CD4-positive, alpha-beta T cell (primary cell): ENCODE measurements at regions not wholly inside any gene's neighbourhood (a gene's known extent, or its start where the extent isn't known, plus 50 kb on each side); places are given as distances from the start of the nearest gene placed in this dataset.

Source experiments
- ATAC-seq: fragments of 200-7000 bp; cut with Tn5 transposase; one replicate; pipeline ENCODE4 v1.10.0; 2022; ENCODE audit warnings: mild to moderate bottlenecking; ENCODE audit not compliant: poor library complexity
- CTCF ChIA-PET: fragments of 350-600 bp; sonication (Branson Sonifier 250); formaldehyde crosslinking; loops from one replicate; lab custom pipeline; 2021; ENCODE audit warnings: antibody characterized with exemption, inconsistent platforms; lab: Charles Lee
- POLR2A ChIA-PET: fragments of 350-600 bp; sonication (Branson Sonifier 250); formaldehyde crosslinking; loops from one replicate; lab custom pipeline; 2021; ENCODE audit warnings: antibody characterized with exemption, inconsistent platforms; lab: Charles Lee
- DNase-seq, 14 experiments: peaks; one replicate each; pipeline ENCODE4 v3.0.0-alpha.2; 2013 to 2020; ENCODE audit warnings: mixed read lengths in 2 of 14
- H3K27ac ChIP-seq, 2 donors: one replicate each; pipeline versions ENCODE4 v1.5.1 to v1.7.0; 2013; ENCODE audit warnings: low read length in 2 of 2, low read depth in 1 of 2, mild to moderate bottlenecking in 1 of 2
- H3K27me3 ChIP-seq, 2 experiments: 1 replicate in 1 of 2; 2 replicates in 1 of 2; pipeline versions ENCODE4 v1.6.1 to v1.7.0; 2013; ENCODE audit warnings: low read length in 2 of 2, control low read depth in 1 of 2, mild to moderate bottlenecking in 1 of 2, moderate library complexity in 1 of 2; ENCODE audit not compliant: insufficient read depth in 2 of 2, control insufficient read depth in 1 of 2
- H3K36me3 ChIP-seq: one replicate; pipeline ENCODE4 v1.6.1; 2013; ENCODE audit warnings: low read length, control low read depth; ENCODE audit not compliant: insufficient read depth
- H3K4me1 ChIP-seq: one replicate; pipeline ENCODE4 v1.6.1; 2013; ENCODE audit warnings: low read length, control low read depth; ENCODE audit not compliant: insufficient read depth
- H3K4me3 ChIP-seq: one replicate; pipeline ENCODE4 v1.5.1; 2013; ENCODE audit warnings: mild to moderate bottlenecking, low read length, moderate library complexity
- H3K9me3 ChIP-seq, 2 experiments: 1 replicate in 1 of 2; 2 replicates in 1 of 2; pipeline versions ENCODE4 v1.6.1 to v1.7.0; 2013; ENCODE audit warnings: low read length in 2 of 2, mild to moderate bottlenecking in 2 of 2, control low read depth in 1 of 2, moderate library complexity in 1 of 2; ENCODE audit not compliant: control insufficient read depth in 1 of 2, insufficient read depth in 1 of 2
- H3K27ac Mint-ChIP-seq: one replicate; pipeline ENCODE4 v1.8.0; 2020; ENCODE audit warnings: mixed read lengths
- H3K27me3 Mint-ChIP-seq: one replicate; pipeline ENCODE4 v1.8.0; 2021; ENCODE audit warnings: mixed read lengths
- H3K36me3 Mint-ChIP-seq: one replicate; pipeline ENCODE4 v1.8.0; 2021; ENCODE audit warnings: low read depth, mixed read lengths
- H3K4me1 Mint-ChIP-seq: one replicate; pipeline ENCODE4 v1.8.0; 2021; ENCODE audit warnings: low read depth, mixed read lengths
- H3K4me3 Mint-ChIP-seq: one replicate; pipeline ENCODE4 v1.8.0; 2020; ENCODE audit warnings: mild to moderate bottlenecking, mixed read lengths
- H3K9me3 Mint-ChIP-seq: one replicate; pipeline ENCODE4 v1.8.0; 2020; ENCODE audit warnings: mixed read lengths
- intact Hi-C, 2 experiments: fragments of 100-400 bp; cut with DNase I in 1 of 2; cut with micrococcal nuclease in 1 of 2; formaldehyde crosslinking; loops; one replicate each; pipeline versions ENCODE4 v1.15.1 to v1.9.0; 2023 to 2025; cut with DNase I, micrococcal nuclease
- TF ChIP-seq, protein P1 (sequence below): fragments of 200-600 bp; IDR thresholded peaks from one replicate; pipeline ENCODE4 v1.8.0; 2022; ENCODE audit warnings: antibody characterized with exemption, mild to moderate bottlenecking

- no peak overlapping the region for H3K4me3 ChIP-seq
- intact Hi-C loops: no loop called here
These were observed 234.2 kb downstream of the NFKBIZ start for GRCh38 chr3:102083473-102083872.

GRCh38 chr3:102084006-102084405 is 234.7 kb downstream of the NFKBIZ start:
- Mint-ChIP-seq H3K27ac (no peak overlapping the region), H3K36me3 (no peaks in the 10 kb centered on the region), H3K27me3 (no peaks in the 10 kb centered on the region), H3K4me1 (peaks cover 34% of the 10 kb centered on the region), H3K4me3 (no peak overlapping the region), H3K9me3 (peaks cover 2% of the 10 kb centered on the region)
- peaks cover 6% of the 10 kb centered on the region for H3K4me1 ChIP-seq
- no peak overlapping the region for H3K4me3 ChIP-seq
- H3K27me3 ChIP-seq: no peaks in the 10 kb centered on the region
- ChIA-PET POLR2A (no interaction called here), CTCF (no interaction called here)
- no peaks in the 10 kb centered on the region for H3K36me3 ChIP-seq
- intact Hi-C loops: no loop called here
- ATAC-seq (no peak), DNase-seq (no peak)
- TF ChIP-seq, protein P1, sequence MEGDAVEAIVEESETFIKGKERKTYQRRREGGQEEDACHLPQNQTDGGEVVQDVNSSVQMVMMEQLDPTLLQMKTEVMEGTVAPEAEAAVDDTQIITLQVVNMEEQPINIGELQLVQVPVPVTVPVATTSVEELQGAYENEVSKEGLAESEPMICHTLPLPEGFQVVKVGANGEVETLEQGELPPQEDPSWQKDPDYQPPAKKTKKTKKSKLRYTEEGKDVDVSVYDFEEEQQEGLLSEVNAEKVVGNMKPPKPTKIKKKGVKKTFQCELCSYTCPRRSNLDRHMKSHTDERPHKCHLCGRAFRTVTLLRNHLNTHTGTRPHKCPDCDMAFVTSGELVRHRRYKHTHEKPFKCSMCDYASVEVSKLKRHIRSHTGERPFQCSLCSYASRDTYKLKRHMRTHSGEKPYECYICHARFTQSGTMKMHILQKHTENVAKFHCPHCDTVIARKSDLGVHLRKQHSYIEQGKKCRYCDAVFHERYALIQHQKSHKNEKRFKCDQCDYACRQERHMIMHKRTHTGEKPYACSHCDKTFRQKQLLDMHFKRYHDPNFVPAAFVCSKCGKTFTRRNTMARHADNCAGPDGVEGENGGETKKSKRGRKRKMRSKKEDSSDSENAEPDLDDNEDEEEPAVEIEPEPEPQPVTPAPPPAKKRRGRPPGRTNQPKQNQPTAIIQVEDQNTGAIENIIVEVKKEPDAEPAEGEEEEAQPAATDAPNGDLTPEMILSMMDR: no peak
- H3K27ac ChIP-seq: no peak overlapping the region
- H3K9me3 ChIP-seq: no peaks in the 10 kb centered on the region

More at GRCh38 chr3:102083473-102083872, 234.2 kb downstream of the NFKBIZ start:
- Mint-ChIP-seq H3K27me3 (no peaks in the 10 kb centered on the region), H3K4me3 (no peak overlapping the region), H3K36me3 (no peaks in the 10 kb centered on the region), H3K9me3 (peaks cover 2% of the 10 kb centered on the region), H3K27ac (no peak overlapping the region), H3K4me1 (peaks cover 39% of the 10 kb centered on the region)
- H3K4me1 ChIP-seq: peaks cover 9% of the 10 kb centered on the region
- no peaks in the 10 kb centered on the region for H3K9me3 ChIP-seq
- ATAC-seq: no peak
- CTCF ChIA-PET: interaction anchor here (0.8 kb wide), 1 partner anchor 29 kb away, joined by 3 read pairs; no protein-coding TSS in a partner anchor
- H3K27ac ChIP-seq: no peak overlapping the region
- DNase-seq: no peak
- POLR2A ChIA-PET: no interaction called here
- H3K27me3 ChIP-seq: no peaks in the 10 kb centered on the region
- H3K36me3 ChIP-seq: no peaks in the 10 kb centered on the region
- TF ChIP-seq, protein P1: no peak

GRCh38 chr3:102084704-102085103 is 235.4 kb downstream of the NFKBIZ start:
- peaks cover 27% of the 10 kb centered on the region for H3K4me1 Mint-ChIP-seq
- H3K36me3 Mint-ChIP-seq: no peaks in the 10 kb centered on the region
- no peak for ATAC-seq
- POLR2A ChIA-PET: no interaction called here
- DNase-seq: no peak
- H3K4me1 ChIP-seq: peaks cover 5% of the 10 kb centered on the region
- peaks cover 2% of the 10 kb centered on the region for H3K9me3 Mint-ChIP-seq
- H3K27me3 Mint-ChIP-seq: no peaks in the 10 kb centered on the region
- TF ChIP-seq, protein P1: no peak
- no peak overlapping the region for H3K4me3 Mint-ChIP-seq
- H3K27ac ChIP-seq: no peak overlapping the region
- no peaks in the 10 kb centered on the region for H3K9me3 ChIP-seq
- H3K36me3 ChIP-seq: no peaks in the 10 kb centered on the region
- no peak overlapping the region for H3K27ac Mint-ChIP-seq
- no peaks in the 10 kb centered on the region for H3K27me3 ChIP-seq
- intact Hi-C loops: no loop called here
- CTCF ChIA-PET: interaction anchor here (0.9 kb wide), 1 partner anchor 14 kb away, joined by 3 read pairs; no protein-coding TSS in a partner anchor
- no peak overlapping the region for H3K4me3 ChIP-seq
